GM12878 (cell line): ENCODE measurements at regions not wholly inside any gene's neighbourhood (a gene's known extent, or its start where the extent isn't known, plus 50 kb on each side); places are given as distances from the start of the nearest gene placed in this dataset.

Experiments used
- ATAC-seq: fragments of 200-7000 bp; cut with Tn5 transposase; 3 replicates; pipeline ENCODE4 v1.9.1; 2020; ENCODE audit warnings: mild to moderate bottlenecking, moderate library complexity
- BruUV-seq: library from RNA; stranded (reverse); fragments of 400-500 nt; replicated peaks from 2 replicates; lab custom pipeline; 2021; lab: Mats Ljungman, UMichigan
- CTCF ChIA-PET: fragments of 300-600 bp; sonication (Branson Sonifier 250); formaldehyde crosslinking; extraction: SDS; loops from one replicate; lab custom pipeline; 2021; ENCODE audit warnings: inconsistent platforms; lab: Yijun Ruan, JAX
- POLR2A ChIA-PET: fragments of 350-600 bp; formaldehyde crosslinking; extraction: SDS; loops from one replicate; lab custom pipeline; 2021; ENCODE audit warnings: inconsistent platforms; lab: Charles Lee
- RAD21 ChIA-PET: fragments of 300-600 bp; sonication (Branson Sonifier 250); formaldehyde crosslinking; loops from one replicate; lab custom pipeline; 2023; ENCODE audit warnings: antibody characterized with exemption; ENCODE audit not compliant: unreplicated experiment; lab: Charles Lee
- SMC1A ChIA-PET: fragments of 300-600 bp; sonication (Branson Sonifier 250); formaldehyde crosslinking; loops from one replicate; lab custom pipeline; 2023; ENCODE audit not compliant: unreplicated experiment, uncharacterized antibody; lab: Charles Lee
- DNase-seq: peaks from one replicate; pipeline ENCODE4 v3.0.0-alpha.2; 2011; ENCODE audit warnings: low read depth, low spot score
- FAIRE-seq: peaks from 3 replicates; lab custom pipeline; 2011; peaks lifted over from hg19 to GRCh38; lab: Jason Lieb, UNC
- H2AFZ ChIP-seq: 2 replicates; pipeline ENCODE4 v1.6.0; 2011; ENCODE audit warnings: low read depth, low read length, control low read depth; ENCODE audit not compliant: control insufficient read depth
- H3K27ac ChIP-seq: 2 replicates; pipeline ENCODE4 v1.5.1; 2011; ENCODE audit warnings: control low read depth; ENCODE audit not compliant: control insufficient read depth, insufficient read depth
- H3K27me3 ChIP-seq, 2 experiments: replicated peaks in 1 of 2; 2 replicates each; pipeline versions ENCODE4 v1.6.0 to v1.6.1; 2011; ENCODE audit warnings: low read length in 1 of 2; ENCODE audit not compliant: control insufficient read depth in 2 of 2, insufficient read depth in 2 of 2
- H3K36me3 ChIP-seq, 2 experiments: 2 replicates each; pipeline ENCODE4 v1.5.1; 2011; ENCODE audit warnings: low read length in 1 of 2; ENCODE audit not compliant: control insufficient read depth in 2 of 2, insufficient read depth in 2 of 2
- H3K4me1 ChIP-seq: 2 replicates; pipeline ENCODE4 v1.6.1; 2011; ENCODE audit warnings: mild to moderate bottlenecking, low read length, moderate library complexity, mixed read lengths; ENCODE audit not compliant: control insufficient read depth, insufficient read depth
- H3K4me2 ChIP-seq: 2 replicates; pipeline ENCODE4 v1.6.0; 2011; ENCODE audit warnings: control low read depth; ENCODE audit not compliant: control insufficient read depth, insufficient read depth
- H3K4me3 ChIP-seq: fragments of 200-600 bp; sonication (generic); 2 replicates; pipeline ENCODE4 v1.5.1; 2016
- H3K79me2 ChIP-seq: 2 replicates; pipeline ENCODE4 v1.6.0; 2011; ENCODE audit warnings: low read length; ENCODE audit not compliant: control insufficient read depth, insufficient read depth
- H3K9ac ChIP-seq: 2 replicates; pipeline ENCODE4 v1.8.0; 2011; ENCODE audit warnings: low read length, control low read depth, mixed read lengths; ENCODE audit not compliant: control insufficient read depth, insufficient read depth
- H3K9me3 ChIP-seq: replicated peaks from 3 replicates; pipeline ENCODE4 v1.5.1; 2011; ENCODE audit warnings: mild to moderate bottlenecking, low read length; ENCODE audit not compliant: control insufficient read depth, insufficient read depth
- H4K20me1 ChIP-seq: 2 replicates; pipeline ENCODE4 v1.6.0; 2011; ENCODE audit not compliant: control insufficient read depth, insufficient read depth
- JUNB ChIP-seq: IDR thresholded peaks from 2 replicates; pipeline ENCODE4 v1.6.1; 2016; ENCODE audit warnings: antibody characterized with exemption, mild to moderate bottlenecking
- NBN ChIP-seq: fragments of 450-650 bp; IDR thresholded peaks from 2 replicates; pipeline ENCODE4 v1.6.1; 2016
- NFYA ChIP-seq: IDR thresholded peaks from 2 replicates; pipeline ENCODE4 v1.6.1; 2011; ENCODE audit warnings: low read depth, mild to moderate bottlenecking, low read length, improper control_type of control experiment, borderline replicate concordance
- POLR2AphosphoS5 ChIP-seq: IDR thresholded peaks from 2 replicates; pipeline ENCODE4 v1.6.1; 2011; ENCODE audit warnings: mild to moderate bottlenecking, low read length, inconsistent platforms
- ZBTB33 ChIP-seq: fragments of 450-650 bp; IDR thresholded peaks from 2 replicates; pipeline ENCODE4 v1.6.1; 2017; ENCODE audit warnings: mild to moderate bottlenecking
- ZBTB4 ChIP-seq: fragments of 450-650 bp; formaldehyde crosslinking; IDR thresholded peaks from 2 replicates; pipeline ENCODE4 v1.4.0; 2022; ENCODE audit warnings: mild to moderate bottlenecking, moderate library complexity
- ZNF207 ChIP-seq: fragments of 450-650 bp; IDR thresholded peaks from 2 replicates; pipeline ENCODE4 v1.6.1; 2014; ENCODE audit warnings: antibody characterized with exemption, mild to moderate bottlenecking, borderline replicate concordance
- ZNF24 ChIP-seq: fragments of 450-650 bp; IDR thresholded peaks from 2 replicates; pipeline ENCODE4 v1.6.1; 2017; ENCODE audit warnings: antibody characterized with exemption, mild to moderate bottlenecking
- ZNF592 ChIP-seq: fragments of 450-650 bp; IDR thresholded peaks from 2 replicates; pipeline ENCODE4 v1.6.1; 2017; ENCODE audit warnings: mild to moderate bottlenecking, moderate library complexity
- WGBS: methylation state at CpG from one replicate; pipeline ENCODE4 v1.1.6; 2016; ENCODE audit warnings: low lambda C conversion rate; ENCODE audit not compliant: insufficient replicate concordance, insufficient coverage; ENCODE audit errors: missing lambda C conversion rate; 5-methylcytosine and 5-hydroxymethylcytosine counted together
- in situ Hi-C: fragments of 300-500 bp; cut with MboI; formaldehyde crosslinking; loops from 9 replicates; pipeline ENCODE4 v1.14.3; 2018; ENCODE audit warnings: mixed read lengths
- intact Hi-C: fragments of 100-400 bp; cut with micrococcal nuclease; formaldehyde crosslinking; loops from one replicate; pipeline ENCODE4 v1.14.2; 2022; ENCODE audit not compliant: unreplicated experiment

DNA sequence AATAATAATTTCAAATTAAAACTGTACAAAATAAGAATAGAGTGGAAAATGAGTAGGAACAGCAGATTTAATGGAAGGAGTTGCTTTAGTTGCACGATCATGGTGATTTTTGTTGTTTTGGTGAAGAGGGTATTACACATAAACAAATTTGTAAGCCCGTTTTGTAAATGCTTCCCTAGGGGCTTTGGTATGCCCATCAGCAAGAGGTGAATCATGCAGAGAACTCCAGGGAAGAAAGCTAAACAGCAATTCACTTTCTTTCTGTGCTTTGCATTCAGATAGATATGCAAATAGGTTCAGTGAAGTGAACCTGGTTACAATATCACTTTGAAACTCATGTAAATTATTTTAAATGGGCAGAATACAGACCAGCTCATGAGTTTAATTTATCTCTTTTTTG is 422.2 kb upstream of the MTPN start:
- Histone ChIP-seq H3K4me1 (no peaks in the 10 kb centered on the region), H3K9ac (no peak overlapping the region), H3K4me2 (no peak overlapping the region), H3K36me3 (no peaks in the 10 kb centered on the region), H3K9me3 (no peaks in the 10 kb centered on the region), H3K27me3 (no peaks in the 10 kb centered on the region), H2AFZ (no peak overlapping the region), H3K79me2 (no peaks in the 10 kb centered on the region), H3K27ac (no peak overlapping the region), H3K4me3 (no peak overlapping the region), H4K20me1 (no peaks in the 10 kb centered on the region)
- intact Hi-C loops (no loop called here), in situ Hi-C loops (no loop called here)
- no peak for DNase-seq
- 0% methylated on average over 2 of the region's 2 CpGs for WGBS
- CTCF ChIA-PET, result no interaction called here
- ATAC-seq, result no peak
- no TSS peak for BruUV-seq
- SMC1A ChIA-PET, result no interaction called here
- POLR2A ChIA-PET, result no interaction called here
- FAIRE-seq, result no peak
- TF ChIP-seq ZNF207 (no peak), NFYA (no peak), POLR2AphosphoS5 (no peak), NBN (no peak), ZBTB4 (CRISPR knock-in tag) (no peak), ZBTB33 (no peak), ZNF592 (no peak), JUNB (no peak), ZNF24 (no peak)
- RAD21 ChIA-PET, result no interaction called here
